ENCODE measurements at regions not wholly inside any gene's neighbourhood (a gene's known extent, or its start where the extent isn't known, plus 50 kb on each side); places are given as distances from the start of the nearest gene placed in this dataset.

DNA sequence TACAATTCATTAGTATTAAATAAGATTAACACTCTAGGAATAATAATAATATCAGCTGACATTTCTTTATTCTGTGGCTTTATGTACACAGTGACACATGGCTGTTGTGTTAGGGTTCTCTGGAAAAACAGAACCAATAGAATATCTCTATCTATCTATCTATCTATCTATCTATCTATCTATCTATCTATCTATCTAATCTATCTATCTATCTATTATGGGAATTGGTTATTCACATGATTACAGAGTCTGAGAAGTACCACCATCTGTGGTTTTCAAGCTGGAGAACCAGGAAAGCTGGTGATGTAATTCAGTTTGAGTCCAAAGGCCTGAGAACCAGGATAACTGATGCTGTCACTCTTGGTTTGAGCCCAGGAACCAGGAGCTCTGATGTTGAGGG lies 194.1 kb upstream of the MTPN start:
- TF ChIP-seq, protein P1, sequence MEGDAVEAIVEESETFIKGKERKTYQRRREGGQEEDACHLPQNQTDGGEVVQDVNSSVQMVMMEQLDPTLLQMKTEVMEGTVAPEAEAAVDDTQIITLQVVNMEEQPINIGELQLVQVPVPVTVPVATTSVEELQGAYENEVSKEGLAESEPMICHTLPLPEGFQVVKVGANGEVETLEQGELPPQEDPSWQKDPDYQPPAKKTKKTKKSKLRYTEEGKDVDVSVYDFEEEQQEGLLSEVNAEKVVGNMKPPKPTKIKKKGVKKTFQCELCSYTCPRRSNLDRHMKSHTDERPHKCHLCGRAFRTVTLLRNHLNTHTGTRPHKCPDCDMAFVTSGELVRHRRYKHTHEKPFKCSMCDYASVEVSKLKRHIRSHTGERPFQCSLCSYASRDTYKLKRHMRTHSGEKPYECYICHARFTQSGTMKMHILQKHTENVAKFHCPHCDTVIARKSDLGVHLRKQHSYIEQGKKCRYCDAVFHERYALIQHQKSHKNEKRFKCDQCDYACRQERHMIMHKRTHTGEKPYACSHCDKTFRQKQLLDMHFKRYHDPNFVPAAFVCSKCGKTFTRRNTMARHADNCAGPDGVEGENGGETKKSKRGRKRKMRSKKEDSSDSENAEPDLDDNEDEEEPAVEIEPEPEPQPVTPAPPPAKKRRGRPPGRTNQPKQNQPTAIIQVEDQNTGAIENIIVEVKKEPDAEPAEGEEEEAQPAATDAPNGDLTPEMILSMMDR (IDR thresholded peaks at IDR 0.05), result no peak
- TF ChIP-seq POLR2AphosphoS5 (IDR thresholded peaks at IDR 0.05) (no peak), POLR2A (IDR thresholded peaks at IDR 0.05) (no peak)

Measured in prostate gland (tissue), 2 donors.